Central memory CD8-positive, alpha-beta T cell (primary cell): ENCODE measurements at regions not wholly inside any gene's neighbourhood (a gene's known extent, or its start where the extent isn't known, plus 50 kb on each side); places are given as distances from the start of the nearest gene placed in this dataset.
"Not testable (repeated sequence)": the region's sequence is repeated elsewhere in the genome, so short reads cannot be mapped to it uniquely, and the experiment has no call there.

Experiments used
- ATAC-seq: fragments of 150-1000 bp; cut with Tn5 transposase; replicated peaks from 2 replicates; pipeline ENCODE4 v1.10.0; 2022; ENCODE audit warnings: mild to moderate bottlenecking, moderate FRiP score, moderate number of reproducible peaks; ENCODE audit not compliant: poor library complexity, severe bottlenecking; ENCODE audit errors: extremely low read depth
- DNase-seq, 2 donors: peaks; one replicate each; pipeline ENCODE4 v3.0.0; 2021; ENCODE audit warnings: low spot score in 2 of 2
- H3K27ac Mint-ChIP-seq: one replicate; pipeline ENCODE4 v1.8.0; 2022; ENCODE audit warnings: low read depth, mild to moderate bottlenecking, moderate library complexity, mixed read lengths
- H3K27me3 Mint-ChIP-seq: one replicate; pipeline ENCODE4 v1.8.0; 2022; ENCODE audit warnings: mixed read lengths
- H3K36me3 Mint-ChIP-seq: one replicate; pipeline ENCODE4 v1.8.0; 2022; ENCODE audit warnings: mild to moderate bottlenecking, moderate library complexity, mixed read lengths; ENCODE audit not compliant: insufficient read depth
- H3K4me1 Mint-ChIP-seq: one replicate; pipeline ENCODE4 v1.8.0; 2022; ENCODE audit warnings: mixed read lengths
- H3K4me3 Mint-ChIP-seq: one replicate; pipeline ENCODE4 v1.8.0; 2022; ENCODE audit warnings: mild to moderate bottlenecking, moderate library complexity, mixed read lengths
- H3K9me3 Mint-ChIP-seq: one replicate; pipeline ENCODE4 v1.8.0; 2022; ENCODE audit warnings: mixed read lengths

GRCh38 chr11:79499929-79500328, 59.1 kb upstream of the TENM4 start:
- H3K4me3 Mint-ChIP-seq, H3K9me3 Mint-ChIP-seq: not testable (repeated sequence)

GRCh38 chr11:79498667-79499066, 57.8 kb upstream of the TENM4 start:
- Mint-ChIP-seq H3K4me1 (no peaks in the 10 kb centered on the region), H3K36me3 (no peaks in the 10 kb centered on the region), H3K27me3 (peaks cover 2% of the 10 kb centered on the region), H3K27ac (no peak overlapping the region), H3K9me3 (peaks cover 5% of the 10 kb centered on the region), H3K4me3 (no peak overlapping the region)
- DNase-seq (no peak), ATAC-seq (no peak)

More at GRCh38 chr11:79499929-79500328, 59.1 kb upstream of the TENM4 start:
- not testable (repeated sequence) for H3K27me3 Mint-ChIP-seq, H3K27ac Mint-ChIP-seq, ATAC-seq, DNase-seq, H3K4me1 Mint-ChIP-seq, H3K36me3 Mint-ChIP-seq

- DNase-seq: no peak
- no peak for ATAC-seq
These were observed 52.8 kb upstream of the TENM4 start for GRCh38 chr11:79493555-79494171.

GRCh38 chr11:79492008-79492407, 51.2 kb upstream of the TENM4 start:
- peaks cover 1% of the 10 kb centered on the region for H3K36me3 Mint-ChIP-seq
- DNase-seq (no peak), ATAC-seq (no peak)
- H3K9me3 Mint-ChIP-seq: peaks cover 3% of the 10 kb centered on the region
- no peaks in the 10 kb centered on the region for H3K4me1 Mint-ChIP-seq
- H3K27ac Mint-ChIP-seq: no peak overlapping the region
- H3K4me3 Mint-ChIP-seq: no peak overlapping the region
- H3K27me3 Mint-ChIP-seq: peaks cover 7% of the 10 kb centered on the region

More at GRCh38 chr11:79493555-79494171, 52.8 kb upstream of the TENM4 start:
- no peaks in the 10 kb centered on the region for H3K4me1 Mint-ChIP-seq
- peaks cover 5% of the 10 kb centered on the region for H3K9me3 Mint-ChIP-seq
- H3K36me3 Mint-ChIP-seq: peaks cover 1% of the 10 kb centered on the region
- H3K27ac Mint-ChIP-seq: no peak overlapping the region
- no peak overlapping the region for H3K4me3 Mint-ChIP-seq
- peaks cover 7% of the 10 kb centered on the region for H3K27me3 Mint-ChIP-seq
